ENCODE measurements at regions not wholly inside any gene's neighbourhood (a gene's known extent, or its start where the extent isn't known, plus 50 kb on each side); places are given as distances from the start of the nearest gene placed in this dataset.

GRCh38 chr13:93108111-93108601, 118.5 kb upstream of the GPC6 start:
- TF ChIP-seq ZFX (IDR thresholded peaks at IDR 0.05) = no peak
- no peak for TF ChIP-seq CTCF (conservative IDR thresholded peaks at IDR 0.05)
- H3K27ac ChIP-seq = no peak overlapping the region

GRCh38 chr13:93116809-93117208, 109.8 kb upstream of the GPC6 start:
- H3K27ac ChIP-seq = no peak overlapping the region
- TF ChIP-seq ZFX (IDR thresholded peaks at IDR 0.05) (no peak), CTCF (conservative IDR thresholded peaks at IDR 0.05) (peak; percentile 37)

GRCh38 chr13:93118081-93118615, 108.5 kb upstream of the GPC6 start:
- H3K27ac ChIP-seq = no peak overlapping the region

GRCh38 chr13:93140912-93141311, 85.7 kb upstream of the GPC6 start:
- no peak for TF ChIP-seq CTCF (conservative IDR thresholded peaks at IDR 0.05)
- TF ChIP-seq ZFX (IDR thresholded peaks at IDR 0.05) = no peak
- no peak overlapping the region for H3K27ac ChIP-seq

More at GRCh38 chr13:93118081-93118615, 108.5 kb upstream of the GPC6 start:
- no peak for TF ChIP-seq ZFX (IDR thresholded peaks at IDR 0.05)
- no peak for TF ChIP-seq CTCF (conservative IDR thresholded peaks at IDR 0.05)

- TF ChIP-seq ZFX (IDR thresholded peaks at IDR 0.05) = no peak
- no peak for TF ChIP-seq CTCF (conservative IDR thresholded peaks at IDR 0.05)
- H3K27ac ChIP-seq = no peak overlapping the region
Observed at GRCh38 chr13:93144031-93144430, 82.6 kb upstream of the GPC6 start.

GRCh38 chr13:93145199-93145598, 81.4 kb upstream of the GPC6 start:
- no peak overlapping the region for H3K27ac ChIP-seq
- no peak for TF ChIP-seq CTCF (conservative IDR thresholded peaks at IDR 0.05)
- no peak for TF ChIP-seq ZFX (IDR thresholded peaks at IDR 0.05)

GRCh38 chr13:93146584-93147297, 79.9 kb upstream of the GPC6 start:
- no peak overlapping the region for H3K27ac ChIP-seq
- TF ChIP-seq CTCF (conservative IDR thresholded peaks at IDR 0.05) (no peak), ZFX (IDR thresholded peaks at IDR 0.05) (no peak)

All from C4-2B (cell line).